ENCODE measurements at regions not wholly inside any gene's neighbourhood (a gene's known extent, or its start where the extent isn't known, plus 50 kb on each side); places are given as distances from the start of the nearest gene placed in this dataset.

DNA sequence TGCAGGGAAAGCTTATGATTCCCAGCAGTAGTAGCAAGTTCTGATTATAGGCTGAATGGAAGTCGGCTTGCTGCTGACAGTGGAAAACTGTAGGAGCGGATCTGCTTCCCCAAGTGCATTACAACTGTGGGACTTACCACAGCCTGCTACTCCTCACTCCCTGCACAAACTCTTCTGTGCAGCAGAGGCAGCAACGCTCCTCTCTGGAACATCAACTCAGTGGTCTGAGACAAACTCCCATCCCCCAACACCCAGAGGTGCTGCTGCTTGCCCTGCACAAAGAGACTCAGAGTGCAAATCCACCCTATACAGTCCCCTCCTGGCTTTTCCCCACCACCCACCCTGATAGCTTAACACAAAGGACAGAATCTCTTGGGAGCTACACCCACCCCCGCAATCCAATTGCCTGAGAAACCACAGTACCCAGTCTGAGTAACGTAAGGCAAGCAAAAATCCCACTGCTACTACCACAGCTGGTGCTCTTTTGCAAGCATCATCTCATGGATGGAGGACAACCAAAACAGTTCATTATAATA, 1455.2 kb downstream of the AMY1C start:
- DNase-seq (ENCODE audit: low read depth): no peak
- TF ChIP-seq, protein P1, sequence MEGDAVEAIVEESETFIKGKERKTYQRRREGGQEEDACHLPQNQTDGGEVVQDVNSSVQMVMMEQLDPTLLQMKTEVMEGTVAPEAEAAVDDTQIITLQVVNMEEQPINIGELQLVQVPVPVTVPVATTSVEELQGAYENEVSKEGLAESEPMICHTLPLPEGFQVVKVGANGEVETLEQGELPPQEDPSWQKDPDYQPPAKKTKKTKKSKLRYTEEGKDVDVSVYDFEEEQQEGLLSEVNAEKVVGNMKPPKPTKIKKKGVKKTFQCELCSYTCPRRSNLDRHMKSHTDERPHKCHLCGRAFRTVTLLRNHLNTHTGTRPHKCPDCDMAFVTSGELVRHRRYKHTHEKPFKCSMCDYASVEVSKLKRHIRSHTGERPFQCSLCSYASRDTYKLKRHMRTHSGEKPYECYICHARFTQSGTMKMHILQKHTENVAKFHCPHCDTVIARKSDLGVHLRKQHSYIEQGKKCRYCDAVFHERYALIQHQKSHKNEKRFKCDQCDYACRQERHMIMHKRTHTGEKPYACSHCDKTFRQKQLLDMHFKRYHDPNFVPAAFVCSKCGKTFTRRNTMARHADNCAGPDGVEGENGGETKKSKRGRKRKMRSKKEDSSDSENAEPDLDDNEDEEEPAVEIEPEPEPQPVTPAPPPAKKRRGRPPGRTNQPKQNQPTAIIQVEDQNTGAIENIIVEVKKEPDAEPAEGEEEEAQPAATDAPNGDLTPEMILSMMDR (IDR thresholded peaks at IDR 0.05; ENCODE audit: low read depth, low read length, missing control alignments): no peak

DNA sequence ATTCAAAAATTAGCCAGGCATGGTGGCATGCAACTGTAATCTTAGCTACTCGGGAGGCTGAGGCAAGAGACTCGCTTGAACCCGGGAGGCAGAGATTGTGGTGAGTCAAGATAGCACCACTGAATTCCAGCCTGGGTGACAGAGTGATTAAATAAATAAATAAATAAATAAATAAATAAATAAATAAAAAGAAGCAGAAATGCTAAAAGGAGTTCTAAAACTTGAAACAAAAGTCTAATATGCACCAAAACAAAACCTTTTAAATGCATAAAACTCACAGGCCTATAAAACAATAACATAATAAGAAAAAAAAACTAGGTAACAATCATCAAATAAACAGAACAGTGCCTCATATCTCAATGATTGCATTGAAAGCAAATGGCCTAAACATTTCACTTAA, 1458.9 kb downstream of the AMY1C start:
- no peak overlapping the region for H3K4me3 ChIP-seq (ENCODE audit: low read depth, low read length)
- TF ChIP-seq, protein P1 (IDR thresholded peaks at IDR 0.05; ENCODE audit: low read depth, low read length, missing control alignments): no peak
- in situ Hi-C loops (cut with HindIII; ENCODE audit: low sequenced_read_pairs): no loop called here
- no peak for DNase-seq (ENCODE audit: low read depth)

More for the DNA sequence above, 1455.2 kb downstream of the AMY1C start:
- in situ Hi-C loops (cut with HindIII; ENCODE audit: low sequenced_read_pairs): no loop called here
- no peak overlapping the region for H3K4me3 ChIP-seq (ENCODE audit: low read depth, low read length)

DNA sequence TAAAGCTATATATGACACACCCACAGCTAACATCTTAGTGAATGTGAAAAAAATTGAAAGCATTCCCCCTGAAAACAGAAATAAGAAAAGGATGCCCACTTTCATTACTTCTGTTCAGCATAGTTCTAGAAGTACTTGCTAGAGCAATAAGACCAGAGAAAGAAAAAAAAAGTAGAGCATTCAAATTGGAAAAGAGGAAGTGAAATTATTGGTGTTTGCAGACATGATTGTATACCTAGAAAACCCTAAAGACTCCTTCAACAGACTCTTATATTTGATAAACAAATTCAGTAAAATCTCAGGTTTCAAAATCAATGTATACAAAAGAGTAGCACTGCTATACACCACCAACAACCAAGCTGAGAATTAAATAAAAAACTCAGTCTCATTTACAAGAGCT, 1461.0 kb downstream of the AMY1C start:
- in situ Hi-C loops (cut with HindIII; ENCODE audit: low sequenced_read_pairs): no loop called here
- TF ChIP-seq, protein P1 (IDR thresholded peaks at IDR 0.05; ENCODE audit: low read depth, low read length, missing control alignments): no peak
- no peak for DNase-seq (ENCODE audit: low read depth)
- H3K4me3 ChIP-seq (ENCODE audit: low read depth, low read length): no peak overlapping the region

DNA sequence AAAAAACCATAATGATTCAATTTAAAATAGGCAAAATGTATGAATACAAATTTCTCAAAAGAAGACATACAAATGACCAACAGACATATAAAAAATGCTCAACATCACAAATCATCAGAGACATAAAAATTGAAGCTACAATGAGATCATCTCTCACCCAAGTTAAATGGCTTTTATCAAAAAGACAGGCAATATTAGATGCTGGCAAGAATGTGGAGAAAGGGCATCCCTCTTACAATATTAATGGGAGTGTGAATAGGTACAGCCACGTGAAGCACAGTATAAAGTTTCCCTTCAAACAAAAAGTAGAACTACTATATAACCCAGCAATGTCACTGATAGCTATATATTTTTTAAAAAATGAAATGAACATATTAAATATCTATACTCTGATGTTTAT, 1481.7 kb downstream of the AMY1C start:
- H3K4me3 ChIP-seq (ENCODE audit: low read depth, low read length): no peak overlapping the region
- in situ Hi-C loops (cut with HindIII; ENCODE audit: low sequenced_read_pairs): no loop called here
- DNase-seq (ENCODE audit: low read depth): no peak
- TF ChIP-seq, protein P1 (IDR thresholded peaks at IDR 0.05; ENCODE audit: low read depth, low read length, missing control alignments): no peak

DNA sequence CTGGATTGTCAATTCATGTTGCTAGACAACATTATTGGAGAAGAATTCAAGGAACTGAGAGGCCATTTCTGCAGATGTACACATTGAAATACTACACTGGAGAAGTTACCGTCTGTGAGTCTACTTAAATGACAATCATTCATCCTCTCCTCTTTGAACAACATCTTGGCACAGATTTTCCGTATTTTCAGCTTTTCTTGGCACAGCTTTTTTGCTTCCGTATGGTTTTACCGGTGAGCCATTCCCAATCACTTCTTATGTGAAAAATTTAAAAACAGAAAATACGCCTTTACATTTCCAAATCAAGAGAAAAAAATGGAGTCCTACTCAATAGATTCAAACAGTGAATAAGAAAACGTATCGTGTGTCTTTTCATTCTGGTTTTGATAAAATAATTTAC, 1493.7 kb downstream of the AMY1C start:
- in situ Hi-C loops (cut with HindIII; ENCODE audit: low sequenced_read_pairs): no loop called here
- DNase-seq (ENCODE audit: low read depth): no peak
- H3K4me3 ChIP-seq (ENCODE audit: low read depth, low read length): no peak overlapping the region
- TF ChIP-seq, protein P1 (IDR thresholded peaks at IDR 0.05; ENCODE audit: low read depth, low read length, missing control alignments): no peak

DNA sequence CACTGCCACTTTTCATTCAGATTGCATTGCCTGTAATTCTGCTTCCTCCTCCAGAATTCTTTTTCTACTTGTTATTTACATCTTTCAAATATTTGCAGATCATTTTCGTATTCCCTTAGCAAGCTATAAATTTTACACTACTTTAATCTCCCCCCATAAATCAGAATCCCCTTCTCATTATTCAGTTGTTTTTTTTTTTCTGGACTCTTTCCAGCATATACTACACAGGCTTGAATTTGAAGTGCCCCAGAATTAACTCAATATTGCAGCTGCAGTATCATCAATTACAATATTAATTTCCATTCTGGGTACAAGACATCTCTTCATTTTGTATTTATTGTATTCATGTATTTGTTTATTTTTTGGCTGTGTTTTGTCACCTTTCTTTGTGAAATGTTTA, 1494.3 kb downstream of the AMY1C start:
- no peak for DNase-seq (ENCODE audit: low read depth)
- in situ Hi-C loops (cut with HindIII; ENCODE audit: low sequenced_read_pairs): no loop called here
- TF ChIP-seq, protein P1 (IDR thresholded peaks at IDR 0.05; ENCODE audit: low read depth, low read length, missing control alignments): no peak
- H3K4me3 ChIP-seq (ENCODE audit: low read depth, low read length): no peak overlapping the region

DNA sequence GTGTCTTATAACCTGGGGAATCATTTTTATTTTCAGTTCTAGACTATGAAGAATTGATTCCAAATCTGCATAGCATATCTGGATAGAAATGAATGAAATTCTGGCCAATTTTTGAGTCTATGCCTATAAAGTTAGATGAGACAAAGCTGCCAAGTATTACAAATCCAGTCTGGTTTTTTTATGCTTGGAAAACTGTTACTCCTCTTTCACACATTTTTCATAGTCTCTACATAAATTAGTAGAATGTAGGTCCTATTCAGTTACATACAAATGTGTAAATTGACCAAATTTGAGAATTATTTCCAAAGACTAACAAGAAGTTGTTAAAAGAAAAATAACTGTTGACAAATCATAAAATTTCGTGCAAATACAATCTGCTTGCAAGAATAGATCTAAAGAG, 1505.2 kb downstream of the AMY1C start:
- DNase-seq (ENCODE audit: low read depth): no peak
- no peak overlapping the region for H3K4me3 ChIP-seq (ENCODE audit: low read depth, low read length)
- TF ChIP-seq, protein P1 (IDR thresholded peaks at IDR 0.05; ENCODE audit: low read depth, low read length, missing control alignments): no peak
- in situ Hi-C loops (cut with HindIII; ENCODE audit: low sequenced_read_pairs): no loop called here
